ENCODE measurements at regions not wholly inside any gene's neighbourhood (a gene's known extent, or its start where the extent isn't known, plus 50 kb on each side); places are given as distances from the start of the nearest gene placed in this dataset.
"Not testable (repeated sequence)": the region's sequence is repeated elsewhere in the genome, so short reads cannot be mapped to it uniquely, and the experiment has no call there.

GRCh38 chr9:109994141-109994540 is 213.8 kb downstream of the C9orf152 start:
- no peak for TF ChIP-seq CTCF (conservative IDR thresholded peaks at IDR 0.05)
- H3K27ac ChIP-seq, result no peak overlapping the region

- no peak overlapping the region for H3K27ac ChIP-seq
- TF ChIP-seq CTCF (conservative IDR thresholded peaks at IDR 0.05), result no peak
Measured at GRCh38 chr9:109996936-109997580, 210.9 kb downstream of the C9orf152 start.

GRCh38 chr9:109997682-109998081 is 210.3 kb downstream of the C9orf152 start:
- no peak overlapping the region for H3K27ac ChIP-seq
- TF ChIP-seq CTCF (conservative IDR thresholded peaks at IDR 0.05), result no peak

GRCh38 chr9:110005521-110005920 is 202.4 kb downstream of the C9orf152 start:
- H3K27ac ChIP-seq, result not testable (repeated sequence)

GRCh38 chr9:110006657-110007056 is 201.3 kb downstream of the C9orf152 start:
- no peak for TF ChIP-seq CTCF (conservative IDR thresholded peaks at IDR 0.05)
- H3K27ac ChIP-seq, result no peak overlapping the region

- no peak for TF ChIP-seq CTCF (conservative IDR thresholded peaks at IDR 0.05)
- no peak overlapping the region for H3K27ac ChIP-seq
Measured at GRCh38 chr9:110007477-110008270, 200.3 kb downstream of the C9orf152 start.

- no peak for TF ChIP-seq CTCF (conservative IDR thresholded peaks at IDR 0.05)
- no peak overlapping the region for H3K27ac ChIP-seq
Measured at GRCh38 chr9:110008663-110009062, 199.3 kb downstream of the C9orf152 start.

Data from VCaP (cell line).